Right lobe of liver (tissue), 4 donors: ENCODE measurements at regions not wholly inside any gene's neighbourhood (a gene's known extent, or its start where the extent isn't known, plus 50 kb on each side); places are given as distances from the start of the nearest gene placed in this dataset.

Experiments
- CTCF ChIP-seq, 4 donors: fragments of 200-600 bp in 3 of 4; fragments of 450-650 bp in 1 of 4; IDR thresholded peaks; one replicate each; pipeline versions ENCODE4 v1.5.1 to v1.8.0; 2016 to 2022; ENCODE audit warnings: antibody characterized with exemption in 4 of 4, mild to moderate bottlenecking in 2 of 4
- POLR2A ChIP-seq: fragments of 450-650 bp; IDR thresholded peaks from one replicate; pipeline ENCODE4 v1.6.1; 2017; ENCODE audit warnings: antibody characterized with exemption, mild to moderate bottlenecking
- donor health status: DM: no; HTN: no; CAD: no.
- donor health status: DM: no; HTN: no; CAD: no.
- donor health status: DM: no; HTN: yes; CAD: no.

DNA sequence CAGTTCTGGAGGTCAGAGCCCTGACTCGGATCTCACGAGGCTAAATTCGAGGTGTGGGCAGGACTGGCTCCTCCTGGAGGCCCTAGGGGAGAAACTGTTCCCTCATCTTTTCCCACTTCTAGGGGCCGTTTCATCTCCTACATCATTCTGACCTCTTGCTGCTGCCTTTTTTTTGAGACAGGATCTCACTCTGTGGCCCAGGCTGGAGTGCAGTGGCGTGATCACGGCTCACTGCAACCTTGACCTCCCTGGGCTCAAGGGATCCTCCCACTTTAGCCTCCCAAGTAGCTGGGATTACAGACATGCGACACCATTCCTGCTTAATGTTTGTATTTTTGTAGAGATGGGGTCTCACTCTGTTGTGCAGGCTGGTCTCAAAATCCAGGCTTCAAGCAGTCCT lies 244.1 kb upstream of the GSE1 start:
- TF ChIP-seq CTCF (IDR thresholded peaks at IDR 0.05) (no peak), POLR2A (no peak)
